HUES6 (cell line): ENCODE measurements at regions not wholly inside any gene's neighbourhood (a gene's known extent, or its start where the extent isn't known, plus 50 kb on each side); places are given as distances from the start of the nearest gene placed in this dataset.

ENCODE experiments used
- H3K27ac ChIP-seq: 2 replicates; pipeline ENCODE4 v1.7.0; 2013; ENCODE audit warnings: low read depth, mild to moderate bottlenecking, low read length, inconsistent platforms
- H3K27me3 ChIP-seq: 2 replicates; pipeline ENCODE4 v1.6.1; 2013; ENCODE audit warnings: low read length; ENCODE audit not compliant: control insufficient read depth, insufficient read depth
- H3K36me3 ChIP-seq: 2 replicates; pipeline ENCODE4 v1.6.1; 2013; ENCODE audit warnings: low read length; ENCODE audit not compliant: control insufficient read depth, insufficient read depth
- H3K4me1 ChIP-seq: 2 replicates; pipeline ENCODE4 v1.6.1; 2013; ENCODE audit warnings: low read length; ENCODE audit not compliant: control insufficient read depth, insufficient read depth
- H3K4me3 ChIP-seq: 2 replicates; pipeline ENCODE4 v1.5.1; 2013; ENCODE audit warnings: low read depth, low read length
- H3K9ac ChIP-seq: one replicate; pipeline ENCODE4 v1.6.1; 2013; ENCODE audit warnings: mild to moderate bottlenecking, low read length
- H3K9me3 ChIP-seq: 2 replicates; pipeline ENCODE4 v1.6.1; 2013; ENCODE audit warnings: low read depth, low read length; ENCODE audit not compliant: control insufficient read depth, insufficient read depth

GRCh38 chr2:60358476-60358875 lies 195.0 kb downstream of the BCL11A start:
- H3K4me1 ChIP-seq, result peaks cover 3% of the 10 kb centered on the region; the same call in 1 of the 2 replicates
- no peak overlapping the region for H3K27ac ChIP-seq
- no peak overlapping the region for H3K9ac ChIP-seq
- no peaks in the 10 kb centered on the region for H3K27me3 ChIP-seq
- H3K4me3 ChIP-seq, result no peak overlapping the region
- no peaks in the 10 kb centered on the region for H3K9me3 ChIP-seq
- H3K36me3 ChIP-seq, result no peaks in the 10 kb centered on the region

DNA sequence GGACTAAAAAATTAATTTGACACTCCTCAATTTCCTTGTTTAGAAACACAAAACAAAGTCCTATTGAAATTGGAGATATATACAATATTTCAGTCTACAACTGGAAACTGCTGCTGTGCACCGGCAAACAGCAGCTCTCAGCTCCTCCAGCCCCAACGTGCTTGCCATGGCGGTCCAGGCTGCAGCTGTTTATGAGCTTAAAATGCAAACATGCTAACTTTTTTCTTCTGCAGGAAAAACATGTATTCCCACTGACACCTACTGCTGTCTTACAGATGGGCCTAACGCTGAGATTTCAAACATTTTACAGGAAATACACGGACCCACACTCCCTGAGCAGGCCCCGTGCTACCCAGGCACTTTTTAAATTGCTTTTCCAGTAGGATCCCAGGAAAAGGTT lies 195.5 kb downstream of the BCL11A start:
- Histone ChIP-seq H3K4me3 (no peak overlapping the region), H3K4me1 (peaks cover 8% of the 10 kb centered on the region), H3K27me3 (no peaks in the 10 kb centered on the region), H3K36me3 (no peaks in the 10 kb centered on the region), H3K9ac (no peak overlapping the region), H3K27ac (no peak overlapping the region), H3K9me3 (no peaks in the 10 kb centered on the region)

GRCh38 chr2:60356346-60356745 lies 197.1 kb downstream of the BCL11A start:
- Histone ChIP-seq H3K4me1 (peaks cover 10% of the 10 kb centered on the region), H3K27ac (no peak overlapping the region), H3K4me3 (no peak overlapping the region), H3K36me3 (no peaks in the 10 kb centered on the region), H3K9me3 (no peaks in the 10 kb centered on the region), H3K27me3 (no peaks in the 10 kb centered on the region; the same call in 1 of the 2 replicates), H3K9ac (no peak overlapping the region)

GRCh38 chr2:60355849-60356261 lies 197.6 kb downstream of the BCL11A start:
- no peaks in the 10 kb centered on the region for H3K36me3 ChIP-seq
- no peak overlapping the region for H3K9ac ChIP-seq
- no peaks in the 10 kb centered on the region; the same call in 1 of the 2 replicates for H3K27me3 ChIP-seq
- H3K27ac ChIP-seq, result no peak overlapping the region
- H3K9me3 ChIP-seq, result no peaks in the 10 kb centered on the region
- peaks cover 10% of the 10 kb centered on the region for H3K4me1 ChIP-seq
- H3K4me3 ChIP-seq, result no peak overlapping the region

- Histone ChIP-seq H3K9me3 (no peaks in the 10 kb centered on the region), H3K9ac (no peak overlapping the region), H3K36me3 (no peaks in the 10 kb centered on the region), H3K4me3 (no peak overlapping the region), H3K27ac (no peak overlapping the region), H3K27me3 (no peaks in the 10 kb centered on the region; the same call in 1 of the 2 replicates), H3K4me1 (peaks cover 10% of the 10 kb centered on the region)
These were observed 198.7 kb downstream of the BCL11A start for GRCh38 chr2:60354713-60355112.

- H3K9me3 ChIP-seq, result no peaks in the 10 kb centered on the region
- no peaks in the 10 kb centered on the region for H3K36me3 ChIP-seq
- no peak overlapping the region for H3K4me3 ChIP-seq
- peaks cover 10% of the 10 kb centered on the region for H3K4me1 ChIP-seq
- H3K9ac ChIP-seq, result no peak overlapping the region
- H3K27me3 ChIP-seq, result no peaks in the 10 kb centered on the region; the same call in 1 of the 2 replicates
- H3K27ac ChIP-seq, result no peak overlapping the region
These were observed 199.6 kb downstream of the BCL11A start for GRCh38 chr2:60353863-60354262.

- Histone ChIP-seq H3K4me3 (no peak overlapping the region), H3K36me3 (no peaks in the 10 kb centered on the region), H3K27me3 (no peaks in the 10 kb centered on the region; the same call in 1 of the 2 replicates), H3K27ac (no peak overlapping the region), H3K9ac (no peak overlapping the region), H3K4me1 (peaks cover 10% of the 10 kb centered on the region), H3K9me3 (no peaks in the 10 kb centered on the region)
These were observed 200.1 kb downstream of the BCL11A start for GRCh38 chr2:60353406-60353800.

- H3K27me3 ChIP-seq, result no peaks in the 10 kb centered on the region; the same call in 1 of the 2 replicates
- no peaks in the 10 kb centered on the region for H3K9me3 ChIP-seq
- peaks cover 10% of the 10 kb centered on the region for H3K4me1 ChIP-seq
- no peaks in the 10 kb centered on the region for H3K36me3 ChIP-seq
- no peak overlapping the region for H3K27ac ChIP-seq
- H3K9ac ChIP-seq, result no peak overlapping the region
- H3K4me3 ChIP-seq, result no peak overlapping the region
These were observed 200.7 kb downstream of the BCL11A start for GRCh38 chr2:60352491-60353405.

DNA sequence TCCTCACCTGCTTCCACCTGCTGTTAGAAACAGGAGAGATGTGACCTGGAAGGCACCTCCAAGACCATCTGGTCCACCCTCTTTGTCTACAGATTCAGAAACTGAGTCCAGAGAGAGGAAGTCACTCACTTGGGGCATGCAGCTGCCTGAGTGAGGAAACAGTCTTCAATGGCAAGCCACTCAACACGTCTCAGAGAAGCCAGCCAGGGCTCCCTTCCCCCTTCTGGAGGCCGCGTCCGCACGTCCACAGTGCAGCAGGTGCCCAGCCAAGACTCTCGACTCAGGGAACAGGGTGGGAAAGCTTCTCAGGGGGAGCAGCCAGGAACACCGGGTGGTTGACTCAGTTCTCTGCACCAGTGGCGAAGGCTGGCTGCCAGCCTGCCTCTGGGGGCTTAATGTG lies 201.7 kb downstream of the BCL11A start:
- Histone ChIP-seq H3K4me3 (no peak overlapping the region), H3K27ac (no peak overlapping the region), H3K9me3 (no peaks in the 10 kb centered on the region; the same call in 1 of the 2 replicates), H3K36me3 (no peaks in the 10 kb centered on the region), H3K27me3 (no peaks in the 10 kb centered on the region; the same call in 1 of the 2 replicates), H3K4me1 (peaks cover 10% of the 10 kb centered on the region), H3K9ac (no peak overlapping the region)

- Histone ChIP-seq H3K27me3 (no peaks in the 10 kb centered on the region; the same call in 1 of the 2 replicates), H3K4me1 (peaks cover 10% of the 10 kb centered on the region), H3K9ac (no peak overlapping the region), H3K36me3 (no peaks in the 10 kb centered on the region), H3K9me3 (no peaks in the 10 kb centered on the region; the same call in 1 of the 2 replicates), H3K27ac (no peak overlapping the region), H3K4me3 (no peak overlapping the region)
These were observed 202.1 kb downstream of the BCL11A start for GRCh38 chr2:60351321-60351720.

DNA sequence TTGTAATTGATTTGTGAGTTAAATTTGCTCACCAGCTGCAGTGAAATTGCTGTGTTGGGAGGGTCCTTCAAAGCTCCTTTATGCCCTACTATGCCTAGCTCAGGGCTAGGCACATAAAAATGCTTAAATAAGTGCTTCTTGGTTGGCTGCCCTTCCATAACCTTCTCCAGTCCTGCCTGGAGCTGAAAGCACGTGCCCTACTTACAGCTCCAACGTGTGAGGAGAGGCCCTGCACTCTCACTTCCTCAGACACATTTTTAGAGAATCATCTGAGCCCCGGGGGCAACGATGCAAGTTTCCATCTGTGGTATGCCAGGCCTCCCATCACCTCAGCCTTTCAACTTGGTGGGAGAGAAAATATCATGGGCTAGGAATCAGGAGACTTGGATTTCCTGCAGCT lies 202.7 kb downstream of the BCL11A start:
- Histone ChIP-seq H3K36me3 (no peaks in the 10 kb centered on the region), H3K4me3 (no peak overlapping the region), H3K27ac (no peak overlapping the region), H3K9ac (no peak overlapping the region), H3K4me1 (peaks cover 10% of the 10 kb centered on the region), H3K27me3 (no peaks in the 10 kb centered on the region; the same call in 1 of the 2 replicates), H3K9me3 (no peaks in the 10 kb centered on the region; the same call in 1 of the 2 replicates)
